ENCODE measurements at regions not wholly inside any gene's neighbourhood (a gene's known extent, or its start where the extent isn't known, plus 50 kb on each side); places are given as distances from the start of the nearest gene placed in this dataset.
"Not testable (repeated sequence)": the region's sequence is repeated elsewhere in the genome, so short reads cannot be mapped to it uniquely, and the experiment has no call there.

- not testable (repeated sequence) for TF ChIP-seq CSDC2 (CRISPR knock-in tag; IDR thresholded peaks at IDR 0.05); ZNF8 (CRISPR knock-in tag; IDR thresholded peaks at IDR 0.05); SNAI2 (CRISPR knock-in tag; IDR thresholded peaks at IDR 0.05); PATZ1 (CRISPR knock-in tag; IDR thresholded peaks at IDR 0.05; ENCODE audit: borderline replicate concordance); ZFP30 (CRISPR knock-in tag; IDR thresholded peaks at IDR 0.05); ZNF565 (CRISPR knock-in tag; conservative IDR thresholded peaks at IDR 0.05; ENCODE audit: low read depth); ESRRG (CRISPR knock-in tag; IDR thresholded peaks at IDR 0.05); CSRNP3 (CRISPR knock-in tag; IDR thresholded peaks at IDR 0.05); TSHZ2 (CRISPR knock-in tag; IDR thresholded peaks at IDR 0.05); CREB5 (CRISPR knock-in tag; IDR thresholded peaks at IDR 0.05; ENCODE audit: low read depth); ARNTL (CRISPR knock-in tag; IDR thresholded peaks at IDR 0.05; ENCODE audit: borderline replicate concordance, low read depth); ZNF70 (CRISPR knock-in tag; IDR thresholded peaks at IDR 0.05); BACH2 (CRISPR knock-in tag; IDR thresholded peaks at IDR 0.05; ENCODE audit: borderline replicate concordance); POU6F1 (CRISPR knock-in tag; IDR thresholded peaks at IDR 0.05; ENCODE audit: borderline replicate concordance, low read depth)
These were observed 306.7 kb downstream of the ANAPC1 start for GRCh38 chr2:111577154-111577885.

Measured in SK-N-SH treated with all-trans-retinoic acid at 6 μM for 48 hours (cell line).